ENCODE measurements at regions not wholly inside any gene's neighbourhood (a gene's known extent, or its start where the extent isn't known, plus 50 kb on each side); places are given as distances from the start of the nearest gene placed in this dataset.

- TF ChIP-seq CTCF (optimal IDR thresholded peaks at IDR 0.05 in 1 of 3, IDR thresholded peaks at IDR 0.05 in 1 of 3, conservative IDR thresholded peaks at IDR 0.05 in 1 of 3; ENCODE audit: extremely low read depth in 1 of 3, insufficient read depth in 2 of 3, low read length in 3 of 3), result no peak
- TF ChIP-seq EZH2 (IDR thresholded peaks at IDR 0.05; ENCODE audit: low read length), result no peak
These were observed 123.3 kb downstream of the ZC3H11B start for GRCh38 chr1:219489636-219490035.
